ENCODE measurements at regions not wholly inside any gene's neighbourhood (a gene's known extent, or its start where the extent isn't known, plus 50 kb on each side); places are given as distances from the start of the nearest gene placed in this dataset.
"Not testable (repeated sequence)": the region's sequence is repeated elsewhere in the genome, so short reads cannot be mapped to it uniquely, and the experiment has no call there.

DNA sequence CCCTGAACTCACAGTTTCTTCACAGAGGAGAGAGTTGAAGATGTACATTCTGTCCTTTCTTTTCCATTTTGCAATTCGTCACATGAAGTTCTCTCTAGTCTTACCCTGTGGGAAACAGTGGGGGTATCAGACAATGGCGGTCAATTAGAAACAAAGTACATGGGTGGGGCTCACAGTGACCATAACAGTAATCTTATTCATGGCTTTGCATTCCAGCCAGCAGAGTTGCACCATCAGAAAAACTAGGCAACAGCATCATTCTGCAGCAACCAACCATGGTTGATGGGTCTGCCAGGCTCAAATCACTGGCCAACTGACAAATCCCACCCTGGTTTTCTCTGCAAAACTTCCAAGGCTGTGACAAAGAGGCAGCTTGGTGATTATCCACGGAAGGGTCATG is 414.7 kb upstream of the TSPY4 start:
- not testable (repeated sequence) for H3K36me3 ChIP-seq (ENCODE audit: control insufficient read depth, insufficient read depth, low read length); H3K4me1 ChIP-seq (ENCODE audit: control insufficient read depth, insufficient read depth, low read length); H3K27me3 ChIP-seq (ENCODE audit: control insufficient read depth, insufficient read depth, low read length); H3K4me3 ChIP-seq (ENCODE audit: low read length); H3K27ac ChIP-seq (ENCODE audit: low read length); DNase-seq (ENCODE audit: low read depth, low spot score); H3K9me3 ChIP-seq (ENCODE audit: control insufficient read depth, insufficient read depth, low read length)
- WGBS (ENCODE audit: insufficient coverage, insufficient read length): no CpG with 5 or more reads among the region's 3 CpGs
